ENCODE measurements at regions not wholly inside any gene's neighbourhood (a gene's known extent, or its start where the extent isn't known, plus 50 kb on each side); places are given as distances from the start of the nearest gene placed in this dataset.

DNA sequence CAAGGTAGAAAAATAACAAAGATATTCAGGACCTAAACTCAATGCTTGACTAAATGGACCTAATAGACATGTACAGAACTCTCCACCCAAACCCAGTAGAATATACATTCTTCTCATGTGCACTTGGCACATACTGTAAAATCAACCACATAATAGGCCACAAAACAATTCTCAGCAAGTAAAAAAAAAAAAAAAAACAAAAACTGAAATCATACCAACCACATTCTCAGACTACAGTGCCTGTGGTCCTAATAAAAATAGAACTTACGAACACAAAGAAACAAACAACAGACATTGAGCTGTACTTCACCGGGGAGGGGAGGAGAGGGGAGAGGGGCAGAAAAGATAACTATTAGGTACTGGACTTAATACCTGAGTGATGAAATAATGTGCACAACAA is 114.1 kb upstream of the CD180 start:
- TF ChIP-seq, protein P1, sequence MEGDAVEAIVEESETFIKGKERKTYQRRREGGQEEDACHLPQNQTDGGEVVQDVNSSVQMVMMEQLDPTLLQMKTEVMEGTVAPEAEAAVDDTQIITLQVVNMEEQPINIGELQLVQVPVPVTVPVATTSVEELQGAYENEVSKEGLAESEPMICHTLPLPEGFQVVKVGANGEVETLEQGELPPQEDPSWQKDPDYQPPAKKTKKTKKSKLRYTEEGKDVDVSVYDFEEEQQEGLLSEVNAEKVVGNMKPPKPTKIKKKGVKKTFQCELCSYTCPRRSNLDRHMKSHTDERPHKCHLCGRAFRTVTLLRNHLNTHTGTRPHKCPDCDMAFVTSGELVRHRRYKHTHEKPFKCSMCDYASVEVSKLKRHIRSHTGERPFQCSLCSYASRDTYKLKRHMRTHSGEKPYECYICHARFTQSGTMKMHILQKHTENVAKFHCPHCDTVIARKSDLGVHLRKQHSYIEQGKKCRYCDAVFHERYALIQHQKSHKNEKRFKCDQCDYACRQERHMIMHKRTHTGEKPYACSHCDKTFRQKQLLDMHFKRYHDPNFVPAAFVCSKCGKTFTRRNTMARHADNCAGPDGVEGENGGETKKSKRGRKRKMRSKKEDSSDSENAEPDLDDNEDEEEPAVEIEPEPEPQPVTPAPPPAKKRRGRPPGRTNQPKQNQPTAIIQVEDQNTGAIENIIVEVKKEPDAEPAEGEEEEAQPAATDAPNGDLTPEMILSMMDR (IDR thresholded peaks at IDR 0.05; ENCODE audit: low read depth, low read length, poor library complexity, severe bottlenecking), result no peak
- TF ChIP-seq EZH2phosphoT487 (IDR thresholded peaks at IDR 0.05; ENCODE audit: borderline replicate concordance, low read length), result no peak

All from DOHH2 (cell line).